ENCODE measurements at regions not wholly inside any gene's neighbourhood (a gene's known extent, or its start where the extent isn't known, plus 50 kb on each side); places are given as distances from the start of the nearest gene placed in this dataset.

DNA sequence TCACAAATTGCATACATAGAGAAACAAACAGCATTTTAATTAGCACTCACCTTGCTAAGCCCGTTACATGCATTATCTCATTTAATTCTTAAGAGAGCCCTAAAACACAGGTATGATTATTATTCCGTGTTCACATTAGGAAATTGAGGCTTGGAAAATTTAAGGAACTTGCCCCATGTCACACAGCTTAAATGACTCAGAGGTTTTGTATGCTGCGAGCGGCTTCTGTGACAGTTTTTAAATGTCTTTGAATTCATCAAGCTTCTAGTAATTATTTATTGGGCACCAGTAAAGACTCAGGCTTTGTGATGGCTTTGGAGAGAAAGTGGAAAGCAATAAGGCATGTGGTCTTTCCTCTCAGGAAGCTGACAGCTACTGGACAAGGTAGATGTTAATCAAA is 166.7 kb upstream of the THBS1 start:
- TF ChIP-seq EZH2 (optimal IDR thresholded peaks at IDR 0.05; ENCODE audit: low read depth, low read length) (no peak), EZH2phosphoT487 (IDR thresholded peaks at IDR 0.05; ENCODE audit: low read length) (no peak)
- TF ChIP-seq, protein P1, sequence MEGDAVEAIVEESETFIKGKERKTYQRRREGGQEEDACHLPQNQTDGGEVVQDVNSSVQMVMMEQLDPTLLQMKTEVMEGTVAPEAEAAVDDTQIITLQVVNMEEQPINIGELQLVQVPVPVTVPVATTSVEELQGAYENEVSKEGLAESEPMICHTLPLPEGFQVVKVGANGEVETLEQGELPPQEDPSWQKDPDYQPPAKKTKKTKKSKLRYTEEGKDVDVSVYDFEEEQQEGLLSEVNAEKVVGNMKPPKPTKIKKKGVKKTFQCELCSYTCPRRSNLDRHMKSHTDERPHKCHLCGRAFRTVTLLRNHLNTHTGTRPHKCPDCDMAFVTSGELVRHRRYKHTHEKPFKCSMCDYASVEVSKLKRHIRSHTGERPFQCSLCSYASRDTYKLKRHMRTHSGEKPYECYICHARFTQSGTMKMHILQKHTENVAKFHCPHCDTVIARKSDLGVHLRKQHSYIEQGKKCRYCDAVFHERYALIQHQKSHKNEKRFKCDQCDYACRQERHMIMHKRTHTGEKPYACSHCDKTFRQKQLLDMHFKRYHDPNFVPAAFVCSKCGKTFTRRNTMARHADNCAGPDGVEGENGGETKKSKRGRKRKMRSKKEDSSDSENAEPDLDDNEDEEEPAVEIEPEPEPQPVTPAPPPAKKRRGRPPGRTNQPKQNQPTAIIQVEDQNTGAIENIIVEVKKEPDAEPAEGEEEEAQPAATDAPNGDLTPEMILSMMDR (IDR thresholded peaks at IDR 0.05; ENCODE audit: low read length) = no peak
- Histone ChIP-seq H2AFZ (ENCODE audit: low read length) (no peak overlapping the region), H3K27ac (ENCODE audit: low read length) (no peak overlapping the region), H3F3A (ENCODE audit: insufficient read depth, low read length) (peaks cover 3% of the 10 kb centered on the region; the same call in 1 of the 2 replicates), H3K4me3 (ENCODE audit: low read length) (no peak overlapping the region), H3K36me3 (replicated peaks; ENCODE audit: insufficient read depth, low read length) (no peaks in the 10 kb centered on the region), H3K4me1 (ENCODE audit: low read length) (peaks cover 12% of the 10 kb centered on the region), H4K20me1 (ENCODE audit: insufficient read depth, low read length) (no peaks in the 10 kb centered on the region), H3K4me2 (ENCODE audit: low read depth, low read length) (no peak overlapping the region), H3K9me3 (replicated peaks; ENCODE audit: insufficient read depth, low read length) (no peaks in the 10 kb centered on the region), H3K27me3 (replicated peaks; ENCODE audit: insufficient read depth, low read length) (no peaks in the 10 kb centered on the region), H3K79me2 (ENCODE audit: low read length) (no peaks in the 10 kb centered on the region), H3K9me2 (replicated peaks; ENCODE audit: insufficient read depth, low read length) (no peaks in the 10 kb centered on the region), H3K9ac (ENCODE audit: low read length) (no peak overlapping the region)
- no peak for DNase-seq

DNA sequence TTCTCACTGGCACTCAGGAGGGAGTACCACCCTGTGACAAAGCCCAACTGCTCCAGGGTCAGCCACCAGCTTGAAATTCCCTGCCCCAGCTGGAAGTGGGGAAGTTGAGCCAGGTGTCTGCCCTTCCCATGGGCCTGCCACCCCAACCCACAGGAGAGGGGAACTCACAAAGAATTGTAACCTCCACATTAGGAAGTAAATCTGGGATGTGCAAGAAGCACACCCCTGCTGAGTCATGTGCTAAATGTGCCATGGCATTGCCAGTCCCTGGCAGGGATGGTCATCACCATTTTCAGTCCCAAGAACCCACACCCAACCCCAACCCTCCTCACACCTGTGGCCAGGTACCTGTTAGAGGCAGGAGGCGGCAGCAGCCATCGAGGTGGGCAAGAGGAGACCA is 165.2 kb upstream of the THBS1 start:
- H3K4me2 ChIP-seq (ENCODE audit: low read depth, low read length) = no peak overlapping the region
- no peak for TF ChIP-seq EZH2 (optimal IDR thresholded peaks at IDR 0.05; ENCODE audit: low read depth, low read length)
- no peaks in the 10 kb centered on the region for H3K27me3 ChIP-seq (replicated peaks; ENCODE audit: insufficient read depth, low read length)
- no peak overlapping the region for H2AFZ ChIP-seq (ENCODE audit: low read length)
- peaks cover 12% of the 10 kb centered on the region for H3K4me1 ChIP-seq (ENCODE audit: low read length)
- H3K9me2 ChIP-seq (replicated peaks; ENCODE audit: insufficient read depth, low read length) = no peaks in the 10 kb centered on the region
- no peaks in the 10 kb centered on the region for H3K36me3 ChIP-seq (replicated peaks; ENCODE audit: insufficient read depth, low read length)
- no peak overlapping the region for H3K9ac ChIP-seq (ENCODE audit: low read length)
- peaks cover 3% of the 10 kb centered on the region; the same call in 1 of the 2 replicates for H3F3A ChIP-seq (ENCODE audit: insufficient read depth, low read length)
- DNase-seq = no peak
- H3K9me3 ChIP-seq (replicated peaks; ENCODE audit: insufficient read depth, low read length) = no peaks in the 10 kb centered on the region
- no peaks in the 10 kb centered on the region for H3K79me2 ChIP-seq (ENCODE audit: low read length)
- no peak overlapping the region for H3K27ac ChIP-seq (ENCODE audit: low read length)
- no peaks in the 10 kb centered on the region for H4K20me1 ChIP-seq (ENCODE audit: insufficient read depth, low read length)
- H3K4me3 ChIP-seq (ENCODE audit: low read length) = no peak overlapping the region

DNA sequence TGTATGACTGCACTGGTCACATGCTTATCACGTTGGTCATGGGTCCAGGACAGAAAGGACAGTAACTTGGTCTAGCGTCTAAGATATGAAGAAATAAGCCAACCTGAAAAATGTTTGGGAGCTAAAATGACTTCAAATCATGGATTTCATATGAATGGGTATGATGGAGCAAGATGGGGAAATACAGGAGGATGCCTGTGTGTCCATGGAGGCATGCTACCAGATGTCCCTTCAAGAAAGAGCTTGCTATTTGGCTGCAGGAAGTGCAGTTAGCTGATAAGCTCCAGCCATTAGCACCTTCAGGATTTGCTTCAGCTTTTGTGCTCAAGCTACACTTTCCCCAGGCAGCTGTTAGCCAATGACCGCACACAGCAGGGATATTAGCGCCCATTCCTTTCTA is 164.6 kb upstream of the THBS1 start:
- H3K9ac ChIP-seq (ENCODE audit: low read length) = no peak overlapping the region
- H3K9me2 ChIP-seq (replicated peaks; ENCODE audit: insufficient read depth, low read length) = no peaks in the 10 kb centered on the region
- H2AFZ ChIP-seq (ENCODE audit: low read length) = no peak overlapping the region
- H3K27me3 ChIP-seq (replicated peaks; ENCODE audit: insufficient read depth, low read length) = no peaks in the 10 kb centered on the region
- peaks cover 10% of the 10 kb centered on the region for H3K4me1 ChIP-seq (ENCODE audit: low read length)
- TF ChIP-seq, protein P1 (IDR thresholded peaks at IDR 0.05; ENCODE audit: low read length) = no peak
- TF ChIP-seq EZH2phosphoT487 (IDR thresholded peaks at IDR 0.05; ENCODE audit: low read length) (no peak), EZH2 (optimal IDR thresholded peaks at IDR 0.05; ENCODE audit: low read depth, low read length) (no peak)
- H3F3A ChIP-seq (ENCODE audit: insufficient read depth, low read length) = peaks cover 3% of the 10 kb centered on the region; the same call in 1 of the 2 replicates
- H3K27ac ChIP-seq (ENCODE audit: low read length) = no peak overlapping the region
- no peaks in the 10 kb centered on the region for H3K9me3 ChIP-seq (replicated peaks; ENCODE audit: insufficient read depth, low read length)
- no peak overlapping the region for H3K4me3 ChIP-seq (ENCODE audit: low read length)
- H3K79me2 ChIP-seq (ENCODE audit: low read length) = no peaks in the 10 kb centered on the region
- H4K20me1 ChIP-seq (ENCODE audit: insufficient read depth, low read length) = no peaks in the 10 kb centered on the region
- DNase-seq = no peak
- H3K36me3 ChIP-seq (replicated peaks; ENCODE audit: insufficient read depth, low read length) = no peaks in the 10 kb centered on the region
- no peak overlapping the region for H3K4me2 ChIP-seq (ENCODE audit: low read depth, low read length)

DNA sequence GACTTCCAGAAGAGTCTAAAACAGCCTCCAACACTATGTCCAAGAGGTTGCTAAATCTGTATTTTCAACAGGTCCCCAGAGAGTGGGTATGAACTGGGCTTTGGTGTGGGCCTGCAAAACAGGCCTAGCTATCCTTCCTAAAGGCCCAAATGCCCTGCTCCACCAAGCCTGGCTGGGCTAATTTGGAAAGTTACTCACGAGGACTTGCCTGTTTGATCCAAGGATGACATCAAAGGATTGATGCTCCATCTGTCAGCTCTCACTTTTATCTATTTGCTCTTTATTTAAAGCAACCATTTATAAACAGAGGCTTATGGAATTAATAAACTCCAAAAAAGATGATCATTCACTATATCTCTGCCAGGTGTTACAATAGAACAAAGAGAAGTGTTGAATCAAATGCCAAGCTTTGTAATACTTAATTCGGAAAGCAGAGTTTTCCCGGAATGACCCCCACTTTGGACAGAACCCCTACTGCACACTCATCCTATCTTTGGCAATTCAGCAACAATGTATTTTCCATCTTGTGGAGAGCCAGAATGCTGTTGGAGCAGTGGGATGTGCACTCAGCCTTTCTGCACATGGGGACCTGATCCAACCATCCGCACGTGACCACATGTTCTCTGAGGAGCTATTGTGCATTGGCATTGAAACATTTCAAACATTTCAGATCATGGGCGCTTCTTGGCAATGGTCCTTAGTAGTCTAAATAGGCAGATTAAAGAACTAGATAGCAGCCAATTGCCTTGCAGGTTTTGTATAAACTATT is 163.3 kb upstream of the THBS1 start:
- H3K27me3 ChIP-seq (replicated peaks; ENCODE audit: insufficient read depth, low read length) = no peaks in the 10 kb centered on the region
- H3K4me3 ChIP-seq (ENCODE audit: low read length) = no peak overlapping the region
- no peak for DNase-seq
- H3K4me2 ChIP-seq (ENCODE audit: low read depth, low read length) = no peak overlapping the region
- H3K9ac ChIP-seq (ENCODE audit: low read length) = no peak overlapping the region
- H3K79me2 ChIP-seq (ENCODE audit: low read length) = no peaks in the 10 kb centered on the region
- H3K4me1 ChIP-seq (ENCODE audit: low read length) = no peaks in the 10 kb centered on the region
- H3F3A ChIP-seq (ENCODE audit: insufficient read depth, low read length) = no peaks in the 10 kb centered on the region
- TF ChIP-seq EZH2phosphoT487 (IDR thresholded peaks at IDR 0.05; ENCODE audit: low read length) (no peak), EZH2 (optimal IDR thresholded peaks at IDR 0.05; ENCODE audit: low read depth, low read length) (no peak)
- TF ChIP-seq, protein P1 (IDR thresholded peaks at IDR 0.05; ENCODE audit: low read length) = no peak
- no peaks in the 10 kb centered on the region for H3K36me3 ChIP-seq (replicated peaks; ENCODE audit: insufficient read depth, low read length)
- no peaks in the 10 kb centered on the region for H3K9me2 ChIP-seq (replicated peaks; ENCODE audit: insufficient read depth, low read length)
- H4K20me1 ChIP-seq (ENCODE audit: insufficient read depth, low read length) = no peaks in the 10 kb centered on the region
- H3K9me3 ChIP-seq (replicated peaks; ENCODE audit: insufficient read depth, low read length) = no peaks in the 10 kb centered on the region
- H3K27ac ChIP-seq (ENCODE audit: low read length) = no peak overlapping the region
- H2AFZ ChIP-seq (ENCODE audit: low read length) = no peak overlapping the region

Measured in MM.1S (cell line).